ENCODE measurements at regions not wholly inside any gene's neighbourhood (a gene's known extent, or its start where the extent isn't known, plus 50 kb on each side); places are given as distances from the start of the nearest gene placed in this dataset.

- DNase-seq (no peak), ATAC-seq (ENCODE audit: low read depth) (no peak)
- in situ Hi-C loops (cut with MboI; ENCODE audit: low sequenced_read_pairs) = no loop called here
- H3K56ac ChIP-seq (ENCODE audit: extremely low read depth, insufficient read depth, low read length) = no peak overlapping the region
- dilution Hi-C loops (cut with HindIII; ENCODE audit: low sequenced_read_pairs, unreplicated experiment) = no loop called here
- H2BK15ac ChIP-seq (ENCODE audit: low read depth, low read length) = no peak overlapping the region
- no peak overlapping the region for H3K9ac ChIP-seq (ENCODE audit: low read depth, low read length)
- H3K4me2 ChIP-seq (ENCODE audit: low read depth, low read length) = no peak overlapping the region
- no peak overlapping the region for H2BK20ac ChIP-seq (ENCODE audit: low read depth, low read length)
- H4K8ac ChIP-seq (ENCODE audit: low read depth in 2 of 2, low read length in 2 of 2) = no peak overlapping the region
- 70% methylated on average over 2 of the region's 3 CpGs; no CpG with 5 or more reads in 1 of the 2 experiments for WGBS, 2 experiments (ENCODE audit: extremely low coverage in 2 of 2, insufficient read length in 1 of 2)
- no peak overlapping the region for H3K4me3 ChIP-seq (ENCODE audit: insufficient read depth, low read depth, low read length)
- BruUV-seq (replicated peaks) = no TSS peak
- no peak for TF ChIP-seq BHLHE40 (IDR thresholded peaks at IDR 0.05; ENCODE audit: low read depth, low read length)
- no peak for TF ChIP-seq MAZ (IDR thresholded peaks at IDR 0.05; ENCODE audit: borderline replicate concordance, low read depth, low read length)
- no peak for TF ChIP-seq CTCF (conservative IDR thresholded peaks at IDR 0.05; ENCODE audit: low read depth, low read length)
- no peak for TF ChIP-seq RAD21 (IDR thresholded peaks at IDR 0.05; ENCODE audit: low read length)
- no peak for TF ChIP-seq NFE2L2 (IDR thresholded peaks at IDR 0.05; ENCODE audit: low read depth, low read length)
- TF ChIP-seq MAFK (IDR thresholded peaks at IDR 0.05; ENCODE audit: low read depth, low read length) = no peak
- no peak for TF ChIP-seq FOS (IDR thresholded peaks at IDR 0.05; ENCODE audit: low read depth, low read length)
- TF ChIP-seq MXI1 (IDR thresholded peaks at IDR 0.05; ENCODE audit: borderline replicate concordance, low read depth, low read length) = no peak
- no peak for TF ChIP-seq RCOR1 (IDR thresholded peaks at IDR 0.05; ENCODE audit: insufficient replicate concordance, low read length)
- TF ChIP-seq CEBPB (IDR thresholded peaks at IDR 0.05; ENCODE audit: low read depth, low read length) = no peak
- no peak for TF ChIP-seq ELK1 (IDR thresholded peaks at IDR 0.05; ENCODE audit: borderline replicate concordance, low read depth, low read length)
- no peak for TF ChIP-seq CHD1 (IDR thresholded peaks at IDR 0.05; ENCODE audit: low read depth, low read length)
- no peak for TF ChIP-seq POLR2A (IDR thresholded peaks at IDR 0.05; ENCODE audit: low read depth, low read length)
- TF ChIP-seq SMC3 (IDR thresholded peaks at IDR 0.05; ENCODE audit: low read depth, low read length) = no peak
- no peak for TF ChIP-seq USF2 (IDR thresholded peaks at IDR 0.05; ENCODE audit: low read depth, low read length)
- TF ChIP-seq RFX5 (IDR thresholded peaks at IDR 0.05; ENCODE audit: low read depth, low read length) = no peak
- H3K4ac ChIP-seq (ENCODE audit: low read depth, low read length) = no peak overlapping the region
- H3K79me1 ChIP-seq (ENCODE audit: low read depth in 1 of 2, low read length in 2 of 2) = no peaks in the 10 kb centered on the region
- no peak overlapping the region for H4K5ac ChIP-seq (ENCODE audit: low read depth, low read length)
- H3K27me3 ChIP-seq (ENCODE audit: control insufficient read depth, insufficient read depth, low read length) = peaks cover 2% of the 10 kb centered on the region; the same call in 1 of the 2 replicates
- no peaks in the 10 kb centered on the region for H3K9me1 ChIP-seq (ENCODE audit: insufficient read depth, low read length)
- CTCF ChIA-PET = no interaction called here
- H2AK5ac ChIP-seq (ENCODE audit: low read depth, low read length) = no peak overlapping the region
- no peak overlapping the region for H2BK5ac ChIP-seq (ENCODE audit: low read depth, low read length, poor library complexity, severe bottlenecking)
- no peak overlapping the region for H2BK120ac ChIP-seq (ENCODE audit: low read depth, low read length)
- no peak overlapping the region for H3K23ac ChIP-seq (ENCODE audit: low read depth, low read length)
- no peak overlapping the region for H2AFZ ChIP-seq (replicated peaks; ENCODE audit: low read length, poor library complexity)
- no peaks in the 10 kb centered on the region for H3K4me1 ChIP-seq (ENCODE audit: control insufficient read depth, insufficient read depth, low read length)
- H4K91ac ChIP-seq (ENCODE audit: insufficient read depth, low read depth, low read length) = no peak overlapping the region
- no peak overlapping the region for H3K27ac ChIP-seq (ENCODE audit: insufficient read depth, low read length)
- H4K20me1 ChIP-seq (ENCODE audit: insufficient read depth, low read length) = no peaks in the 10 kb centered on the region
- no peaks in the 10 kb centered on the region for H3K36me3 ChIP-seq (ENCODE audit: control insufficient read depth, insufficient read depth, low read length)
- H3K14ac ChIP-seq (replicated peaks; ENCODE audit: low read depth, low read length) = no peak overlapping the region
- no peak overlapping the region for H2AK9ac ChIP-seq (replicated peaks; ENCODE audit: low read depth, low read length, poor library complexity)
- H3K18ac ChIP-seq (ENCODE audit: low read depth, low read length) = no peak overlapping the region
- peaks cover 1% of the 10 kb centered on the region; the same call in 1 of the 2 replicates for H3K9me3 ChIP-seq (ENCODE audit: control insufficient read depth, insufficient read depth, low read length)
- POLR2A ChIA-PET (ENCODE audit: unreplicated experiment) = no interaction called here
- intact Hi-C loops (cut with micrococcal nuclease) = no loop called here
Observed at GRCh38 chr9:129289883-129290282, 111.8 kb upstream of the IER5L start.
